GM12878 (cell line): ENCODE measurements at regions not wholly inside any gene's neighbourhood (a gene's known extent, or its start where the extent isn't known, plus 50 kb on each side); places are given as distances from the start of the nearest gene placed in this dataset.

Experiments
- ESRRA ChIP-seq: IDR thresholded peaks from 2 replicates; pipeline ENCODE4 v1.6.1; 2012; ENCODE audit warnings: mild to moderate bottlenecking, low read length, improper control_type of control experiment
- FOXM1 ChIP-seq: IDR thresholded peaks from 2 replicates; pipeline ENCODE4 v1.6.1; 2012; ENCODE audit warnings: low read depth, mild to moderate bottlenecking, inconsistent platforms, low read length, moderate library complexity
- HDAC6 ChIP-seq: fragments of 200-600 bp; sonication (generic); IDR thresholded peaks from one replicate; pipeline ENCODE4 v1.8.0; 2017; ENCODE audit warnings: antibody characterized with exemption; ENCODE audit not compliant: unreplicated experiment
- MYC ChIP-seq: IDR thresholded peaks from 2 replicates; pipeline ENCODE4 v1.6.1; 2011; ENCODE audit warnings: mild to moderate bottlenecking, low read length, moderate library complexity, inconsistent platforms; ENCODE audit not compliant: insufficient read depth, insufficient replicate concordance, insufficient read length, severe bottlenecking
- POLR2A ChIP-seq: IDR thresholded peaks from 2 replicates; pipeline ENCODE4 v1.6.1; 2011; ENCODE audit warnings: low read depth, mild to moderate bottlenecking, low read length
- RFX5 ChIP-seq: IDR thresholded peaks from 2 replicates; pipeline ENCODE4 v1.6.1; 2011; ENCODE audit warnings: low read depth, low read length, improper control_type of control experiment
- SMAD1 ChIP-seq: fragments of 450-650 bp; IDR thresholded peaks from 2 replicates; pipeline ENCODE4 v1.6.1; 2018; ENCODE audit warnings: mild to moderate bottlenecking, low read depth; ENCODE audit not compliant: partially characterized antibody
- YBX1 ChIP-seq: fragments of 450-650 bp; IDR thresholded peaks from 2 replicates; pipeline ENCODE4 v1.6.1; 2016; ENCODE audit warnings: antibody characterized with exemption
- ZNF274 ChIP-seq: IDR thresholded peaks from one replicate; pipeline ENCODE4 v1.8.0; 2011; ENCODE audit not compliant: insufficient read length, insufficient read depth
- TF ChIP-seq, protein P1 (sequence below): IDR thresholded peaks from 2 replicates; pipeline ENCODE4 v1.6.1; 2011; ENCODE audit warnings: low read depth, low read length, improper control_type of control experiment, borderline replicate concordance
- TF ChIP-seq, protein P2 (sequence below): IDR thresholded peaks from 2 replicates; pipeline ENCODE4 v1.6.1; 2012; ENCODE audit warnings: low read depth, low read length, improper control_type of control experiment
- TF ChIP-seq, protein P3 (sequence below), 3 experiments: IDR thresholded peaks in 2 of 3; conservative IDR thresholded peaks in 1 of 3; 2 replicates each; pipeline ENCODE4 v1.5.1; 2011; ENCODE audit warnings: low read depth in 3 of 3, low read length in 3 of 3, mild to moderate bottlenecking in 3 of 3, control low read depth in 2 of 3, moderate library complexity in 2 of 3, inconsistent platforms in 1 of 3, mixed read lengths in 1 of 3; ENCODE audit not compliant: control insufficient read depth in 2 of 3, insufficient read depth in 1 of 3; ENCODE audit errors: extremely low read depth in 1 of 3
- TF ChIP-seq, protein P4 (sequence below): IDR thresholded peaks from 2 replicates; pipeline ENCODE4 v1.6.1; 2011; ENCODE audit warnings: borderline replicate concordance, low read depth, mild to moderate bottlenecking, moderate library complexity, low read length; ENCODE audit not compliant: insufficient read depth, poor library complexity, severe bottlenecking

DNA sequence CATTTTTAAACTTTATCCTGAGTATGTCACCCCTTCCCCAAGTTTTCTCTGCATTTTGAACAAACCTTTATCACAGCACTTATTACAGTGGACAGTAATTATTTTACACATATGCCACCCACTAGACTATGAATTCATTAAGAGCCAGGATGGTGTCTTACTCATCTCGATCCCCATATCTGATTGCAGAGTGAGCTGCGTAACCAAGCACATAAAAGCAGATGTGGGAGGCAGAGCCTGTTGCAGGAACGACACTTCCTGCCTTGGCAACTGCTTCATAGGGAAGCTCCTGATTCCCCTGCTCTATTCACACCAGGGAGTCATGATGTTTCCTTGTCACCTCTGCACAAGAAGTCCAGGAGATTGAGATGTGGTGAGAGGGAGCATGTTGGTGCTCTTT, 91.1 kb downstream of the MINAR1 start:
- TF ChIP-seq, protein P1, sequence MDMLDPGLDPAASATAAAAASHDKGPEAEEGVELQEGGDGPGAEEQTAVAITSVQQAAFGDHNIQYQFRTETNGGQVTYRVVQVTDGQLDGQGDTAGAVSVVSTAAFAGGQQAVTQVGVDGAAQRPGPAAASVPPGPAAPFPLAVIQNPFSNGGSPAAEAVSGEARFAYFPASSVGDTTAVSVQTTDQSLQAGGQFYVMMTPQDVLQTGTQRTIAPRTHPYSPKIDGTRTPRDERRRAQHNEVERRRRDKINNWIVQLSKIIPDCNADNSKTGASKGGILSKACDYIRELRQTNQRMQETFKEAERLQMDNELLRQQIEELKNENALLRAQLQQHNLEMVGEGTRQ: no peak
- TF ChIP-seq, protein P2, sequence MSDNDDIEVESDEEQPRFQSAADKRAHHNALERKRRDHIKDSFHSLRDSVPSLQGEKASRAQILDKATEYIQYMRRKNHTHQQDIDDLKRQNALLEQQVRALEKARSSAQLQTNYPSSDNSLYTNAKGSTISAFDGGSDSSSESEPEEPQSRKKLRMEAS: no peak
- TF ChIP-seq, protein P3, sequence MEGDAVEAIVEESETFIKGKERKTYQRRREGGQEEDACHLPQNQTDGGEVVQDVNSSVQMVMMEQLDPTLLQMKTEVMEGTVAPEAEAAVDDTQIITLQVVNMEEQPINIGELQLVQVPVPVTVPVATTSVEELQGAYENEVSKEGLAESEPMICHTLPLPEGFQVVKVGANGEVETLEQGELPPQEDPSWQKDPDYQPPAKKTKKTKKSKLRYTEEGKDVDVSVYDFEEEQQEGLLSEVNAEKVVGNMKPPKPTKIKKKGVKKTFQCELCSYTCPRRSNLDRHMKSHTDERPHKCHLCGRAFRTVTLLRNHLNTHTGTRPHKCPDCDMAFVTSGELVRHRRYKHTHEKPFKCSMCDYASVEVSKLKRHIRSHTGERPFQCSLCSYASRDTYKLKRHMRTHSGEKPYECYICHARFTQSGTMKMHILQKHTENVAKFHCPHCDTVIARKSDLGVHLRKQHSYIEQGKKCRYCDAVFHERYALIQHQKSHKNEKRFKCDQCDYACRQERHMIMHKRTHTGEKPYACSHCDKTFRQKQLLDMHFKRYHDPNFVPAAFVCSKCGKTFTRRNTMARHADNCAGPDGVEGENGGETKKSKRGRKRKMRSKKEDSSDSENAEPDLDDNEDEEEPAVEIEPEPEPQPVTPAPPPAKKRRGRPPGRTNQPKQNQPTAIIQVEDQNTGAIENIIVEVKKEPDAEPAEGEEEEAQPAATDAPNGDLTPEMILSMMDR (IDR thresholded peaks at IDR 0.05 in 2 of 3, conservative IDR thresholded peaks at IDR 0.05 in 1 of 3; ENCODE audit: control insufficient read depth in 2 of 3, extremely low read depth in 1 of 3, insufficient read depth in 1 of 3, low read depth in 3 of 3, low read length in 3 of 3): no peak
- TF ChIP-seq HDAC6 (no peak), FOXM1 (no peak), MYC (no peak), YBX1 (no peak), ZNF274 (no peak), RFX5 (no peak), SMAD1 (no peak), POLR2A (no peak), ESRRA (no peak)
- TF ChIP-seq, protein P4, sequence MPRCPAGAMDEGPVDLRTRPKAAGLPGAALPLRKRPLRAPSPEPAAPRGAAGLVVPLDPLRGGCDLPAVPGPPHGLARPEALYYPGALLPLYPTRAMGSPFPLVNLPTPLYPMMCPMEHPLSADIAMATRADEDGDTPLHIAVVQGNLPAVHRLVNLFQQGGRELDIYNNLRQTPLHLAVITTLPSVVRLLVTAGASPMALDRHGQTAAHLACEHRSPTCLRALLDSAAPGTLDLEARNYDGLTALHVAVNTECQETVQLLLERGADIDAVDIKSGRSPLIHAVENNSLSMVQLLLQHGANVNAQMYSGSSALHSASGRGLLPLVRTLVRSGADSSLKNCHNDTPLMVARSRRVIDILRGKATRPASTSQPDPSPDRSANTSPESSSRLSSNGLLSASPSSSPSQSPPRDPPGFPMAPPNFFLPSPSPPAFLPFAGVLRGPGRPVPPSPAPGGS: no peak
